AG04450 (cell line): ENCODE measurements at regions not wholly inside any gene's neighbourhood (a gene's known extent, or its start where the extent isn't known, plus 50 kb on each side); places are given as distances from the start of the nearest gene placed in this dataset.
"Not testable (repeated sequence)": the region's sequence is repeated elsewhere in the genome, so short reads cannot be mapped to it uniquely, and the experiment has no call there.

Experiments
- CTCF ChIA-PET: fragments of 300-600, 350-600 bp; formaldehyde crosslinking; extraction: SDS; loops from one replicate; lab custom pipeline; 2022; ENCODE audit warnings: antibody characterized with exemption, inconsistent platforms; lab: Charles Lee
- POLR2A ChIA-PET: fragments of 350-600 bp; formaldehyde crosslinking; extraction: SDS; loops from one replicate; lab custom pipeline; 2021; ENCODE audit warnings: antibody characterized with exemption, inconsistent platforms; lab: Yijun Ruan, JAX
- DNase-seq: peaks from one replicate; pipeline ENCODE4 v3.0.0-alpha.2; 2011; ENCODE audit warnings: low read depth, low spot score
- H3K27ac ChIP-seq: one replicate; pipeline ENCODE4 v1.5.1; 2012; ENCODE audit warnings: low read depth, low read length, control low read depth
- H3K27me3 ChIP-seq: one replicate; pipeline ENCODE4 v1.6.0; 2012; ENCODE audit warnings: low read length; ENCODE audit not compliant: control insufficient read depth, insufficient read depth
- H3K4me3 ChIP-seq: 2 replicates; pipeline ENCODE4 v1.5.1; 2011; ENCODE audit warnings: mild to moderate bottlenecking, low read depth, low read length, control low read depth
- H3K9me3 ChIP-seq: 2 replicates; pipeline ENCODE4 v1.5.1; 2012; ENCODE audit warnings: low read length; ENCODE audit not compliant: control insufficient read depth, insufficient read depth
- TF ChIP-seq, protein P1 (sequence below): IDR thresholded peaks from 2 replicates; pipeline ENCODE4 v1.5.1; 2011; ENCODE audit warnings: low read depth, low read length, control low read depth, inconsistent platforms

DNA sequence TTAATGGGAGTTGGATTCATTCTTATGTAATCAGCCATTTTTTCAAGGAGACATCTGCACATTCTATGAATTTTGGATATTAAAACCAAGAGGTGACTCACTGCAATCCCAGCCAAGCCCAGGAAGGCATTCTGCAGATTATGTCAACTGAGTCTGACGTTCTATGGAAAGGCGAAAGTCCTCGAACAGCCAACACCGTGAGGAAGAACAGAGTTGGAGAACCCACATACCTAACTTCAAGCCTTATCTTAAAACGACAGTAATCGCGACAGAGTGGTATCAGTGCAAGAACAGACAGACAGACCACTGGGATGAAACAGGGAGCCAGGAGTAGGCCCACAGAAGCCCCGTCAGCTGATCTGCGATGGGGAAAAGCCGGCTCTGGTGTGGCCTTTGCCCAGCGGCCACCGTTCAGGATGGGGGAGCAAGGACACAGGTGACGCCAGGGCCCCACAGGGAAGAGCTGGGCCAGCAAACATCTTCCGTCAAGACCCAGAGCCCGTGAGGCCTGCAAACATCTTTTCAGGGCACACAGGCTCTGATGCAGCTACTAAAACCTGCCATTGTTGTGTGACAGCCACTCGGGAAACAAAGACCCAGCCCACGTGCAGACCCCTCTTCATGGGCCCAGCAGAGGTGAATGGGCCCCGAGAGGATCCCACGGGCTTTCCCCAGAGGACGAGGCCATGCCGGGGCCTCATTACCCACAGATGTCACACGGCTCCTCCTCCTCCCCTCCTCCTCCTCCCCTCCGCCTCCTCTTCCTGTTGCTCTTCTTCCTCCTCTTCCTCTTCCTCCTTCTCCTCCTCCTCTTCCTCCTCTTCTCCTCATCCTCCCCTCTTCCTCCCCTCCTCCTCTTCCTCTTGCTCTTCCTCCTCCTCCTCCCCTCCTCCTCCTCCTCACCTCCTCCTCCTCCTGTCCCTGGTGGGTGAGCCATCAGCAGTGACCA, 277.6 kb downstream of the ADGRD1 start:
- ChIA-PET CTCF (no interaction called here), POLR2A (no interaction called here)
- Histone ChIP-seq H3K9me3 (peaks cover 58% of the 10 kb centered on the region), H3K27ac (no peak overlapping the region), H3K27me3 (no peaks in the 10 kb centered on the region), H3K4me3 (no peak overlapping the region)
- TF ChIP-seq, protein P1, sequence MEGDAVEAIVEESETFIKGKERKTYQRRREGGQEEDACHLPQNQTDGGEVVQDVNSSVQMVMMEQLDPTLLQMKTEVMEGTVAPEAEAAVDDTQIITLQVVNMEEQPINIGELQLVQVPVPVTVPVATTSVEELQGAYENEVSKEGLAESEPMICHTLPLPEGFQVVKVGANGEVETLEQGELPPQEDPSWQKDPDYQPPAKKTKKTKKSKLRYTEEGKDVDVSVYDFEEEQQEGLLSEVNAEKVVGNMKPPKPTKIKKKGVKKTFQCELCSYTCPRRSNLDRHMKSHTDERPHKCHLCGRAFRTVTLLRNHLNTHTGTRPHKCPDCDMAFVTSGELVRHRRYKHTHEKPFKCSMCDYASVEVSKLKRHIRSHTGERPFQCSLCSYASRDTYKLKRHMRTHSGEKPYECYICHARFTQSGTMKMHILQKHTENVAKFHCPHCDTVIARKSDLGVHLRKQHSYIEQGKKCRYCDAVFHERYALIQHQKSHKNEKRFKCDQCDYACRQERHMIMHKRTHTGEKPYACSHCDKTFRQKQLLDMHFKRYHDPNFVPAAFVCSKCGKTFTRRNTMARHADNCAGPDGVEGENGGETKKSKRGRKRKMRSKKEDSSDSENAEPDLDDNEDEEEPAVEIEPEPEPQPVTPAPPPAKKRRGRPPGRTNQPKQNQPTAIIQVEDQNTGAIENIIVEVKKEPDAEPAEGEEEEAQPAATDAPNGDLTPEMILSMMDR, result no peak
- DNase-seq, result no peak

DNA sequence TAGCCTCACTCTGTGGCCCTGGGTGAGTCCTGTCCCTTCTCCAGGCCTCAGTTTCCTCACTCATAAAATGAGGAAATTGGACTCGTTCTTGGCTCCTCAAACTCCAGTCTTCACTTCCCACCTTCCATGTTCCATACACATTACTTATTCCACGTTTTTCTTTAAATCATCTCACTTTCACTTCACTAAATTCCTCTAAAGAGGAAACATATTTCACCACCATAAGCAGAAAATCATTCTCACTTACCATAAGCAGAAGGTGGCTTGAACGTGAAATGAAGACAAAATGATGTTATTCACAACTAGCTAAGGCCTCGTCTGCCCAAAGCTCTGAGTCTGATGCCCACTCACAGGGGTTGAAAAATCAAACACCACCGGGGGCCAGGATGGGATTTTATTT, 278.3 kb downstream of the ADGRD1 start:
- H3K27me3 ChIP-seq, result no peaks in the 10 kb centered on the region
- peaks cover 58% of the 10 kb centered on the region for H3K9me3 ChIP-seq
- H3K27ac ChIP-seq, result no peak overlapping the region
- no peak for DNase-seq
- TF ChIP-seq, protein P1, result no peak
- CTCF ChIA-PET, result no interaction called here
- POLR2A ChIA-PET, result no interaction called here
- no peak overlapping the region for H3K4me3 ChIP-seq

DNA sequence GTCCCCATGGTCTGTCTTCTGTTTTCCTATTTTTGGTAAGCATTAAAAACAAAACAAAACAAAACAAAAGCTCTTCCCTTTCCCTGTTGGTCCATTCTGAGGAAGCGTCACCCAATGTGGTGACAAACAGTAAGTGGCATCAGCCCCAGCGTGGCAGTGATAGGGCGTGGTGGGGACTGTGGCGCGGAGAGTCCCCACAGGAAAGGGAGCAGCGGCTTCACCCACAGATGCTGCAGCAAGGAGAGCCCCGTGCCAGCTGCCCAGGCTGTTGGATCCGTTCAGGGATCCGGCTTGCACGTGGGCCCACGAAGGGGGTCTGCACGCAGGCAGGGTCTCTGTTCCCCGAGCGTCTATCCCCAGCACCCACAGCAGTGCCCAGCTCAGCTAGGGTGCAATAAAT, 279.2 kb downstream of the ADGRD1 start:
- H3K4me3 ChIP-seq, DNase-seq, H3K27ac ChIP-seq, POLR2A ChIA-PET, H3K27me3 ChIP-seq, CTCF ChIA-PET: not testable (repeated sequence)
- H3K9me3 ChIP-seq, result peaks cover 59% of the 10 kb centered on the region

DNA sequence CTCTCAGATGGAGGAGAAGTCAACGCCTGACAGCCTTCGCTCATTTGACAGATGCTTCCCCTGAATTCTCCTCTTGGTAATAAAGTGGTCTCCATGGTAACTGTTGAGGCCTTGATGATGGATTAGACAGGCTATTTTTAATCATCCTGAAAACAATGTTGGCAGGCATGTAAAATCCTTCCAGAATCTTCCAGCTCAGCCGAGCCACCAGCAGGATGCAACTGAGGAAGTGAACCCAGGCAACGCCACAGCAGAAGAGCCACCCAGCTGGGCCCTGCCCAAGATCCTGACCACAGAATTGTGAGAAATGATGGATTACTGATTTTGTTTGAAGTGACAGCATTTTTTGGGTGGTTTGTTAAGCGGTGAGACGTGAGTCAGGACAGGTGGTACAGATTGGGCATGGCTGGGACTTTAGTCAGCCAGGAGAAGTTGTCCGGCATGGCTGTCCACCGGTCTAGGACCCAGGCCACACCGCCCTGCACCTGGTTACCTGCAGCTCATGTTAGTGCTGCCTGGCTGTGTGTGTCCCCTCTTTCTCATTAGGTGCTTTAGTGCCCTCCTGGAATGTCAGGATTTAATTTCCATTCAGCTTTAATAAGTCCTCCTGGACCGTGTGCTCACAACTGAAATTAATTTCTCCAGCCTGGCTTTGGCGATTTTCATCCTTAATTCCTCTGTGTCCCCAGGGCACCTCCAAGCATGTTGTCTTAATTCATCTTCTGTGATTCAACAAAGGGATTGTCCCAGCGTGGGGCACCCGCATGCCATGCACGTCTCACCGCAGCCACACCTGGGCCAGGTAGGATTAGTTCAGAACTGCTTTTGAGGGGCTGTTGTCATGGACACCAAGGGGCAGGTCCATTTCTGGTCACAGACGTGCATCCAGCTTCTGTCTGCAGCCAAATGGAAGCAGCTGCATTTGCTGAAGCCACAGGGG, 280.4 kb downstream of the ADGRD1 start:
- POLR2A ChIA-PET, CTCF ChIA-PET, H3K27ac ChIP-seq, H3K4me3 ChIP-seq, H3K27me3 ChIP-seq, DNase-seq: not testable (repeated sequence)
- peaks cover 61% of the 10 kb centered on the region for H3K9me3 ChIP-seq

DNA sequence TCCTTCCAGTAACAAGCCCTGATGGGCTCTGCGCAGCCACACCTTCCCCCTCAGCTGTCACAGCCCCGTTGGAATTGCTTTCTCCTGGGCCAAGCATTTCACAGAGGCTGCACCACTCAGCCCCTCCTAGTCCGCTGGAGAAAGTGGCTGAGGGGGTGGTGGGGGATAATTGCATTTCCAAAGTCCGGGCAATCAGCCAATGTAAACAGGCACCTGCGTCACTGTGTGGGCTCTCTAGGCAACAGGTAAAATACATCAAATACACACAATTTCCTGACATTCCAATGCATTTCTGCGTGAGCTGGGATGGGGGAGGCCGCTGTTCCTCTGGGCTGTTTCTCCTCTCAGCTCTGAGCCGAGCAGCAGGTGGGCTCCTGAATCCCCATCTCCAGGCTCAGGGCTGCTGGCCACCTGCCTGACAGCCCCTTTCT, 281.1 kb downstream of the ADGRD1 start:
- DNase-seq, H3K4me3 ChIP-seq, H3K27me3 ChIP-seq, POLR2A ChIA-PET, H3K27ac ChIP-seq, CTCF ChIA-PET: not testable (repeated sequence)
- H3K9me3 ChIP-seq, result peaks cover 58% of the 10 kb centered on the region

DNA sequence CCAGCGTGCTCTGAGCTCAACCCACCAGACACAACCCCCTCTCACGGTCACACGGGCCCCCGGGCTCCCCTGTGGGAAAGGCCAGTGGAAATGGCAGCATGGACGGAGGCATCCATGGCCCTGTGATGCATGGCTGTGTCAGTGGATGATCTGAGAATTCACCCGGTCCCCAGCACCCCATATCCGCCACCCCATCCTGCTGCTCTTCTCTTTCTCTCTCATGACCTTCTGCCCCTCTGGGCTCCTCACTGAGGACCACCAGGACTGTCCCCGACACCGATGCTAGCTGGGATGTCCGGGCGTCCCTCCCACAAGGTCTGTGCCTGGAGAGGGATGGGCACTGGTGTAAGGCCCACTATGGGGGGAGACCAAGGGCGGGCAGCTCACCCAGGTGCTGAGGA, 282.2 kb downstream of the ADGRD1 start:
- Histone ChIP-seq H3K27ac (no peak overlapping the region), H3K9me3 (peaks cover 58% of the 10 kb centered on the region), H3K4me3 (no peak overlapping the region), H3K27me3 (no peaks in the 10 kb centered on the region)
- no peak for DNase-seq
- TF ChIP-seq, protein P1, result no peak
- ChIA-PET CTCF (no interaction called here), POLR2A (no interaction called here)
